IMR-90 (cell line): ENCODE measurements at regions not wholly inside any gene's neighbourhood (a gene's known extent, or its start where the extent isn't known, plus 50 kb on each side); places are given as distances from the start of the nearest gene placed in this dataset.

ENCODE experiments used
- ATAC-seq: fragments of 200-7000 bp; cut with Tn5 transposase; 2 replicates; pipeline ENCODE4 v1.9.1; 2020; ENCODE audit warnings: low read depth, mild to moderate bottlenecking, moderate library complexity
- BruUV-seq: library from RNA; stranded (reverse); fragments of 400-500 nt; replicated peaks from 2 replicates; lab custom pipeline; 2021; lab: Mats Ljungman, UMichigan
- CTCF ChIA-PET: fragments of 300-600 bp; formaldehyde crosslinking; extraction: SDS; loops from one replicate; lab custom pipeline; 2021; ENCODE audit warnings: antibody characterized with exemption; lab: Yijun Ruan, JAX
- POLR2A ChIA-PET: fragments of 300-600 bp; sonication (Branson Sonifier 250); formaldehyde crosslinking; loops from one replicate; lab custom pipeline; 2022; ENCODE audit warnings: antibody characterized with exemption; ENCODE audit not compliant: unreplicated experiment; lab: Charles Lee
- DNase-seq: peaks from one replicate; pipeline ENCODE4 v3.0.0; 2013
- H2AFZ ChIP-seq: replicated peaks from 2 replicates; pipeline ENCODE3; 2013; ENCODE audit warnings: low read length, mild to moderate bottlenecking; ENCODE audit not compliant: poor library complexity
- H2AK5ac ChIP-seq: 2 replicates; pipeline ENCODE4 v1.6.1; 2013; ENCODE audit warnings: low read depth, low read length, inconsistent platforms
- H2AK9ac ChIP-seq: replicated peaks from 2 replicates; pipeline ENCODE3; 2013; ENCODE audit warnings: mild to moderate bottlenecking, low read depth, low read length, moderate library complexity; ENCODE audit not compliant: poor library complexity
- H2BK120ac ChIP-seq: 2 replicates; pipeline ENCODE4 v1.6.1; 2013; ENCODE audit warnings: low read depth, low read length, inconsistent platforms
- H2BK15ac ChIP-seq: 3 replicates; pipeline ENCODE4 v1.6.1; 2013; ENCODE audit warnings: low read depth, low read length, inconsistent platforms
- H2BK20ac ChIP-seq: 2 replicates; pipeline ENCODE4 v1.6.1; 2013; ENCODE audit warnings: low read depth, mild to moderate bottlenecking, inconsistent platforms, low read length, moderate library complexity
- H2BK5ac ChIP-seq: 2 replicates; pipeline ENCODE4 v1.6.1; 2013; ENCODE audit warnings: mild to moderate bottlenecking, low read depth, low read length, inconsistent platforms; ENCODE audit not compliant: poor library complexity, severe bottlenecking
- H3K14ac ChIP-seq: replicated peaks from 2 replicates; pipeline ENCODE4 v1.6.1; 2013; ENCODE audit warnings: low read depth, low read length, inconsistent platforms
- H3K18ac ChIP-seq: 2 replicates; pipeline ENCODE4 v1.6.1; 2013; ENCODE audit warnings: low read depth, low read length, control low read depth
- H3K23ac ChIP-seq: 2 replicates; pipeline ENCODE4 v1.6.1; 2013; ENCODE audit warnings: low read depth, low read length, inconsistent platforms
- H3K27ac ChIP-seq: 2 replicates; pipeline ENCODE4 v1.5.1; 2013; ENCODE audit warnings: mild to moderate bottlenecking, control low read depth, low read length; ENCODE audit not compliant: insufficient read depth
- H3K27me3 ChIP-seq: 2 replicates; pipeline ENCODE4 v1.6.1; 2013; ENCODE audit warnings: low read length; ENCODE audit not compliant: control insufficient read depth, insufficient read depth
- H3K36me3 ChIP-seq: 2 replicates; pipeline ENCODE4 v1.6.1; 2013; ENCODE audit warnings: low read length, mixed read lengths; ENCODE audit not compliant: control insufficient read depth, insufficient read depth
- H3K4ac ChIP-seq: 2 replicates; pipeline ENCODE4 v1.6.1; 2013; ENCODE audit warnings: low read depth, low read length, inconsistent platforms
- H3K4me1 ChIP-seq: 2 replicates; pipeline ENCODE4 v1.6.1; 2013; ENCODE audit warnings: low read length, mixed read lengths; ENCODE audit not compliant: control insufficient read depth, insufficient read depth
- H3K4me2 ChIP-seq: 2 replicates; pipeline ENCODE4 v1.6.1; 2013; ENCODE audit warnings: low read depth, mild to moderate bottlenecking, control low read depth, low read length, moderate library complexity
- H3K4me3 ChIP-seq: 2 replicates; pipeline ENCODE4 v1.5.1; 2013; ENCODE audit warnings: low read depth, mild to moderate bottlenecking, control low read depth, low read length, moderate library complexity; ENCODE audit not compliant: insufficient read depth
- H3K56ac ChIP-seq: 2 replicates; pipeline ENCODE4 v1.6.1; 2013; ENCODE audit warnings: low read length, inconsistent platforms; ENCODE audit not compliant: insufficient read depth; ENCODE audit errors: extremely low read depth
- H3K79me1 ChIP-seq, 2 experiments: 2 replicates each; pipeline ENCODE4 v1.6.1; 2013; ENCODE audit warnings: low read length in 2 of 2, inconsistent platforms in 1 of 2, low read depth in 1 of 2
- H3K9ac ChIP-seq: 2 replicates; pipeline ENCODE4 v1.6.1; 2013; ENCODE audit warnings: low read depth, low read length, control low read depth
- H3K9me1 ChIP-seq: 2 replicates; pipeline ENCODE4 v1.6.1; 2013; ENCODE audit warnings: low read length, inconsistent platforms; ENCODE audit not compliant: insufficient read depth
- H3K9me3 ChIP-seq: 2 replicates; pipeline ENCODE4 v1.6.1; 2013; ENCODE audit warnings: low read length; ENCODE audit not compliant: control insufficient read depth, insufficient read depth
- H4K20me1 ChIP-seq: 2 replicates; pipeline ENCODE4 v1.6.1; 2013; ENCODE audit warnings: low read length, inconsistent platforms; ENCODE audit not compliant: insufficient read depth
- H4K5ac ChIP-seq: 2 replicates; pipeline ENCODE4 v1.6.1; 2013; ENCODE audit warnings: mild to moderate bottlenecking, low read depth, low read length, control low read depth
- H4K8ac ChIP-seq, 2 experiments: 2 replicates each; pipeline ENCODE4 v1.6.1; 2013; ENCODE audit warnings: low read depth in 2 of 2, low read length in 2 of 2, control low read depth in 1 of 2, inconsistent platforms in 1 of 2
- H4K91ac ChIP-seq: 2 replicates; pipeline ENCODE4 v1.6.1; 2013; ENCODE audit warnings: low read depth, low read length, inconsistent platforms; ENCODE audit not compliant: insufficient read depth
- BHLHE40 ChIP-seq: fragments of 150-350 bp; IDR thresholded peaks from 2 replicates; pipeline ENCODE4 v1.6.1; 2016; ENCODE audit warnings: mild to moderate bottlenecking, low read depth, low read length
- CTCF ChIP-seq: conservative IDR thresholded peaks from 2 replicates; pipeline ENCODE4 v1.5.1; 2012; ENCODE audit warnings: mild to moderate bottlenecking, low read depth, low read length, improper control_type of control experiment
- FOS ChIP-seq: fragments of 150-350 bp; IDR thresholded peaks from 2 replicates; pipeline ENCODE4 v1.6.1; 2016; ENCODE audit warnings: low read depth, low read length
- MAFK ChIP-seq: IDR thresholded peaks from 2 replicates; pipeline ENCODE4 v1.6.1; 2012; ENCODE audit warnings: low read depth, low read length, improper control_type of control experiment
- MAZ ChIP-seq: IDR thresholded peaks from 2 replicates; pipeline ENCODE4 v1.6.1; 2012; ENCODE audit warnings: low read depth, mild to moderate bottlenecking, low read length, improper control_type of control experiment, moderate library complexity, borderline replicate concordance
- MXI1 ChIP-seq: IDR thresholded peaks from 2 replicates; pipeline ENCODE4 v1.6.1; 2012; ENCODE audit warnings: low read depth, mild to moderate bottlenecking, low read length, moderate library complexity, borderline replicate concordance
- POLR2A ChIP-seq: IDR thresholded peaks from 2 replicates; pipeline ENCODE4 v1.6.1; 2012; ENCODE audit warnings: mild to moderate bottlenecking, low read depth, low read length
- RAD21 ChIP-seq: IDR thresholded peaks from 2 replicates; pipeline ENCODE4 v1.6.1; 2012; ENCODE audit warnings: low read length, improper control_type of control experiment
- RCOR1 ChIP-seq: IDR thresholded peaks from 2 replicates; pipeline ENCODE4 v1.6.1; 2012; ENCODE audit warnings: mild to moderate bottlenecking, low read length, improper control_type of control experiment; ENCODE audit not compliant: insufficient replicate concordance
- SMC3 ChIP-seq: fragments of 150-350 bp; IDR thresholded peaks from 2 replicates; pipeline ENCODE4 v1.6.1; 2016; ENCODE audit warnings: low read depth, mild to moderate bottlenecking, antibody characterized with exemption, low read length, moderate library complexity
- USF2 ChIP-seq: fragments of 150-350 bp; IDR thresholded peaks from 2 replicates; pipeline ENCODE4 v1.6.1; 2017; ENCODE audit warnings: mild to moderate bottlenecking, antibody characterized with exemption, low read length, low read depth
- WGBS, 2 experiments: methylation state at CpG; one replicate each; pipeline versions ENCODE4 v1.1.5 to v1.1.7; 2013; ENCODE audit warnings: missing lambda C conversion rate in 2 of 2; ENCODE audit not compliant: insufficient read length in 1 of 2; ENCODE audit errors: extremely low coverage in 2 of 2; 5-methylcytosine and 5-hydroxymethylcytosine counted together
- dilution Hi-C: fragments of 300-500 bp; cut with HindIII; formaldehyde crosslinking; loops from one replicate; pipeline ENCODE4 v1.14.3; 2018; ENCODE audit warnings: low sequenced_read_pairs; ENCODE audit not compliant: unreplicated experiment
- in situ Hi-C: fragments of 300-500 bp; cut with MboI; formaldehyde crosslinking; loops from 3 replicates; pipeline ENCODE4 v1.14.3; 2019; ENCODE audit warnings: low sequenced_read_pairs, inconsistent platforms, mixed read lengths
- intact Hi-C: fragments of 100-400 bp; cut with micrococcal nuclease; formaldehyde crosslinking; loops from 2 replicates; pipeline ENCODE4 v1.10.0; 2022

GRCh38 chr22:22085702-22086500 lies 103.3 kb upstream of the TOP3B start:
- no peak for TF ChIP-seq MAFK
- TF ChIP-seq MAZ, result no peak
- peak; percentile 81 for TF ChIP-seq BHLHE40
- no peak for TF ChIP-seq POLR2A
- 0 out of 2 replicates have a peak, but pooled peaks have one; percentile 7 for TF ChIP-seq USF2
- no peak for TF ChIP-seq RAD21
- no peak for TF ChIP-seq MXI1
- TF ChIP-seq FOS, result 0 out of 2 replicates have a peak, but pooled peaks have one; percentile 16
- TF ChIP-seq RCOR1, result no peak
- TF ChIP-seq SMC3, result no peak
- no peak for TF ChIP-seq CTCF
- H3K18ac ChIP-seq, result peak overlapping the region; percentile 50
- no peak overlapping the region for H3K27ac ChIP-seq
- in situ Hi-C loops, result no loop called here
- peak overlapping the region; percentile 72 for H2AFZ ChIP-seq
- BruUV-seq, result no TSS peak
- H3K23ac ChIP-seq, result peak overlapping the region; percentile 37; the same call in 1 of the 2 replicates
- H4K91ac ChIP-seq, result peak overlapping the region; percentile 35; the same call in 1 of the 2 replicates
- peaks cover 19% of the 10 kb centered on the region; the same call in 1 of the 2 replicates for H3K9me1 ChIP-seq
- peak overlapping the region; percentile 45 to 80; a peak in 3 of 4 replicates for H4K8ac ChIP-seq
- peak overlapping the region; percentile 20; the same call in 1 of the 2 replicates for H2BK20ac ChIP-seq
- CTCF ChIA-PET, result interaction anchor here (0.8 to 1.0 kb wide), 2 partner anchors 9 to 23 kb away, joined by 3 read pairs; no protein-coding TSS in a partner anchor
- dilution Hi-C loops, result no loop called here
- H3K14ac ChIP-seq, result peak overlapping the region; percentile 39
- peaks cover 17% of the 10 kb centered on the region for H3K27me3 ChIP-seq
- intact Hi-C loops, result no loop called here
- H3K4ac ChIP-seq, result peak overlapping the region; percentile 59
- POLR2A ChIA-PET, result no interaction called here
- peak overlapping the region; percentile 16 for H4K5ac ChIP-seq
- ATAC-seq (peak; percentile 63), DNase-seq (peak; percentile 72)
- H3K36me3 ChIP-seq, result no peaks in the 10 kb centered on the region
- no peak overlapping the region for H3K4me2 ChIP-seq
- H2BK120ac ChIP-seq, result peak overlapping the region; percentile 43
- H3K4me3 ChIP-seq, result no peak overlapping the region
- no peaks in the 10 kb centered on the region for H4K20me1 ChIP-seq
- peak overlapping the region; percentile 83; the same call in 1 of the 2 replicates for H2AK5ac ChIP-seq
- no peak overlapping the region for H2BK5ac ChIP-seq
- H3K56ac ChIP-seq, result no peak overlapping the region
- H2BK15ac ChIP-seq, result peak overlapping the region; percentile 18; the same call in 1 of the 3 replicates
- H3K79me1 ChIP-seq, result no peaks in the 10 kb centered on the region
- peaks cover 12% of the 10 kb centered on the region for H3K4me1 ChIP-seq
- H3K9me3 ChIP-seq, result no peaks in the 10 kb centered on the region
- no peak overlapping the region for H3K9ac ChIP-seq
- whole genome bisulfite sequencing, 2 experiments, result no CpG with 5 or more reads among the region's 5 CpGs
- peak overlapping the region; percentile 39 for H2AK9ac ChIP-seq
